NCI-H2029 (cell line): ENCODE measurements at regions not wholly inside any gene's neighbourhood (a gene's known extent, or its start where the extent isn't known, plus 50 kb on each side); places are given as distances from the start of the nearest gene placed in this dataset.
"Not testable (repeated sequence)": the region's sequence is repeated elsewhere in the genome, so short reads cannot be mapped to it uniquely, and the experiment has no call there.

Experiments
- DNase-seq: peaks from one replicate; lab custom pipeline; 2025; lab: John Stamatoyannopoulos, UW

- DNase-seq, result no peak
These were observed 92.1 kb upstream of the C1orf174 start for GRCh38 chr1:3992103-3992556.

- DNase-seq, result no peak
These were observed 92.7 kb upstream of the C1orf174 start for GRCh38 chr1:3992746-3993145.

- DNase-seq, result no peak
These were observed 93.7 kb upstream of the C1orf174 start for GRCh38 chr1:3993619-3994375.

GRCh38 chr1:3995141-3995780 is 95.2 kb upstream of the C1orf174 start:
- no peak for DNase-seq

GRCh38 chr1:3996846-3997705 is 97.0 kb upstream of the C1orf174 start:
- DNase-seq, result no peak

GRCh38 chr1:3998086-3998485 is 98.0 kb upstream of the C1orf174 start:
- DNase-seq, result no peak

GRCh38 chr1:3999514-3999913 is 99.4 kb upstream of the C1orf174 start:
- not testable (repeated sequence) for DNase-seq

GRCh38 chr1:3999941-4000735 is 100.1 kb upstream of the C1orf174 start:
- no peak for DNase-seq

GRCh38 chr1:4000811-4001251 is 100.8 kb upstream of the C1orf174 start:
- DNase-seq, result no peak

GRCh38 chr1:4001461-4001860 is 101.4 kb upstream of the C1orf174 start:
- DNase-seq, result no peak

GRCh38 chr1:4002061-4002521 is 102.0 kb upstream of the C1orf174 start:
- no peak for DNase-seq

- DNase-seq, result no peak
These were observed 102.7 kb upstream of the C1orf174 start for GRCh38 chr1:4002741-4003140.

- DNase-seq, result no peak
These were observed 103.9 kb upstream of the C1orf174 start for GRCh38 chr1:4003846-4004505.

GRCh38 chr1:4004635-4005430 is 104.8 kb upstream of the C1orf174 start:
- DNase-seq, result no peak

- no peak for DNase-seq
These were observed 105.4 kb upstream of the C1orf174 start for GRCh38 chr1:4005431-4005830.

GRCh38 chr1:4006676-4007374 is 106.8 kb upstream of the C1orf174 start:
- DNase-seq, result no peak

- no peak for DNase-seq
These were observed 110.2 kb upstream of the C1orf174 start for GRCh38 chr1:4010284-4010683.

GRCh38 chr1:4010814-4011605 is 110.9 kb upstream of the C1orf174 start:
- DNase-seq, result no peak
